WTC11 (cell line): ENCODE measurements at regions not wholly inside any gene's neighbourhood (a gene's known extent, or its start where the extent isn't known, plus 50 kb on each side); places are given as distances from the start of the nearest gene placed in this dataset.

Experiments
- CTCF ChIP-seq: fragments of 200-600 bp; IDR thresholded peaks from 2 replicates; pipeline ENCODE4 v1.8.0; 2022; ENCODE audit warnings: antibody characterized with exemption
- ESRRA ChIP-seq: sonication (generic); formaldehyde crosslinking; IDR thresholded peaks from 2 replicates; pipeline ENCODE4 v1.8.1; 2022; ENCODE audit warnings: mild to moderate bottlenecking, missing genetic modification reagents, borderline replicate concordance
- FOXK1 ChIP-seq: sonication (generic); formaldehyde crosslinking; IDR thresholded peaks from 2 replicates; pipeline ENCODE4 v1.8.0; 2022; ENCODE audit warnings: mild to moderate bottlenecking, moderate library complexity, missing genetic modification reagents
- IRF1 ChIP-seq: sonication (generic); formaldehyde crosslinking; IDR thresholded peaks from 2 replicates; pipeline ENCODE4 v1.8.0; 2023; ENCODE audit warnings: missing genetic modification reagents
- NR2C2 ChIP-seq: sonication (generic); formaldehyde crosslinking; IDR thresholded peaks from 2 replicates; pipeline ENCODE4 v1.8.0; 2022; ENCODE audit warnings: mild to moderate bottlenecking, missing genetic modification reagents
- TF ChIP-seq, protein P1 (sequence below): sonication (generic); formaldehyde crosslinking; conservative IDR thresholded peaks from 2 replicates; pipeline ENCODE4 v1.8.1; 2022; ENCODE audit warnings: mild to moderate bottlenecking, missing genetic modification reagents

- no peak for TF ChIP-seq CTCF
- no peak for TF ChIP-seq FOXK1
- TF ChIP-seq NR2C2 (CRISPR knock-in tag) = no peak
- TF ChIP-seq, protein P1, sequence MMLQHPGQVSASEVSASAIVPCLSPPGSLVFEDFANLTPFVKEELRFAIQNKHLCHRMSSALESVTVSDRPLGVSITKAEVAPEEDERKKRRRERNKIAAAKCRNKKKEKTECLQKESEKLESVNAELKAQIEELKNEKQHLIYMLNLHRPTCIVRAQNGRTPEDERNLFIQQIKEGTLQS = no peak
- no peak for TF ChIP-seq IRF1
- no peak for TF ChIP-seq ESRRA (CRISPR knock-in tag)
Observed at GRCh38 chr3:3264796-3265195, 85.3 kb upstream of the CRBN start.
